HUES48 (cell line): ENCODE measurements at regions not wholly inside any gene's neighbourhood (a gene's known extent, or its start where the extent isn't known, plus 50 kb on each side); places are given as distances from the start of the nearest gene placed in this dataset.
"Not testable (repeated sequence)": the region's sequence is repeated elsewhere in the genome, so short reads cannot be mapped to it uniquely, and the experiment has no call there.

Experiments
- H3K27ac ChIP-seq: one replicate; pipeline ENCODE4 v1.7.0; 2013; ENCODE audit warnings: low read depth, low read length, inconsistent platforms
- H3K27me3 ChIP-seq: 2 replicates; pipeline ENCODE4 v1.6.1; 2013; ENCODE audit warnings: mild to moderate bottlenecking, low read length; ENCODE audit not compliant: control insufficient read depth, insufficient read depth
- H3K36me3 ChIP-seq: 2 replicates; pipeline ENCODE4 v1.6.1; 2013; ENCODE audit warnings: low read length; ENCODE audit not compliant: control insufficient read depth, insufficient read depth
- H3K4me1 ChIP-seq: 2 replicates; pipeline ENCODE4 v1.6.1; 2013; ENCODE audit warnings: mild to moderate bottlenecking, low read length; ENCODE audit not compliant: control insufficient read depth, insufficient read depth
- H3K4me3 ChIP-seq: 2 replicates; pipeline ENCODE4 v1.5.1; 2013; ENCODE audit warnings: mild to moderate bottlenecking, low read depth, low read length
- H3K9ac ChIP-seq: 2 replicates; pipeline ENCODE4 v1.6.1; 2013; ENCODE audit warnings: mild to moderate bottlenecking, low read depth, low read length, moderate library complexity
- H3K9me3 ChIP-seq: 2 replicates; pipeline ENCODE4 v1.6.1; 2013; ENCODE audit warnings: low read length; ENCODE audit not compliant: control insufficient read depth, insufficient read depth

DNA sequence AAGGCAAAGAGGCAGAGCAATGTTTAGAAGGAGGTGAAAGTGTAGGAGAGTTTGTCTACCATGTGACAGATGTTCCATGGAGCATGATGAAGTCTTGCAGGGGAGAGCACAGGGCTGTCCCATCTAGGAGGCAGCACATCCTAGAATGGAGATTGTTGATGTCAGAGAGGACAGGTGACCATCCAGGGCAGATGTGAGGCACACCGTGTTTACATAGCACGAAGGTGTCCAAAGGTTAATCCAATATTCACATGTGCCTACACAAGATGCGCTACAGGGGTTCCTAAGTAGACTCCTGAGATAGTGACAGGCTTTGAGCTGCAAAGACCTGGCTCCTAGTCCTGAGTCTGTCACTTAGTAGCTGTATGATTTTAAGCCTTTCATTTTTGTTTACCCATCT lies 219.3 kb upstream of the SLCO3A1 start:
- Histone ChIP-seq H3K4me3 (no peak overlapping the region), H3K4me1 (peaks cover 3% of the 10 kb centered on the region; the same call in 1 of the 2 replicates), H3K27me3 (no peaks in the 10 kb centered on the region), H3K9ac (no peak overlapping the region), H3K36me3 (no peaks in the 10 kb centered on the region), H3K27ac (no peak overlapping the region), H3K9me3 (no peaks in the 10 kb centered on the region)

GRCh38 chr15:91635080-91635479 lies 218.4 kb upstream of the SLCO3A1 start:
- no peaks in the 10 kb centered on the region for H3K27me3 ChIP-seq
- no peak overlapping the region for H3K9ac ChIP-seq
- peaks cover 2% of the 10 kb centered on the region; the same call in 1 of the 2 replicates for H3K9me3 ChIP-seq
- no peaks in the 10 kb centered on the region for H3K36me3 ChIP-seq
- H3K4me3 ChIP-seq = no peak overlapping the region
- no peak overlapping the region for H3K27ac ChIP-seq
- H3K4me1 ChIP-seq = peaks cover 3% of the 10 kb centered on the region; the same call in 1 of the 2 replicates

DNA sequence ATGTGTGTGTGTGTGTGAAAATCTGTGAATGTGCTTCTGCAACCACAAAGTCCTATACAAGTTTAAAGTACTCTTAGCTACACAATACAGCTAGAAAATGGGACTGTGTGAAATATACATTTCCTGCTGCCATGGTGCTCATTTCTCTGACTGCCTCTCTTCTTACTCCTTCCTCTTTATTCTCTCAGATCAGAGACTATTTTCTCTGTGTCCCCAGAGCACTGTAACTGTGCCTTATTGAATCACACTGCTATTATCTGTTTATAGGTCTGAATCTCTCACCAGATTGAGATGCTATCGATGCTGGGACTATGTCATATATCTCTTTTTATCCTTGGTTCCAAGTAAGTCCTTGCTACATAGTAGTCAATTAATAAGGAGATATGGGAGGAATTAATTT lies 217.9 kb upstream of the SLCO3A1 start:
- Histone ChIP-seq H3K9ac (no peak overlapping the region), H3K4me1 (peaks cover 3% of the 10 kb centered on the region; the same call in 1 of the 2 replicates), H3K36me3 (no peaks in the 10 kb centered on the region), H3K27me3 (no peaks in the 10 kb centered on the region), H3K9me3 (peaks cover 5% of the 10 kb centered on the region; the same call in 1 of the 2 replicates), H3K27ac (no peak overlapping the region), H3K4me3 (no peak overlapping the region)

GRCh38 chr15:91649016-91649415 lies 204.5 kb upstream of the SLCO3A1 start:
- Histone ChIP-seq H3K4me1 (no peaks in the 10 kb centered on the region), H3K27me3 (no peaks in the 10 kb centered on the region), H3K9me3 (no peaks in the 10 kb centered on the region), H3K9ac (no peak overlapping the region), H3K27ac (no peak overlapping the region), H3K4me3 (no peak overlapping the region), H3K36me3 (no peaks in the 10 kb centered on the region)

- no peaks in the 10 kb centered on the region for H3K9me3 ChIP-seq
- no peak overlapping the region for H3K4me3 ChIP-seq
- H3K27me3 ChIP-seq = no peaks in the 10 kb centered on the region
- H3K4me1 ChIP-seq = no peaks in the 10 kb centered on the region
- no peaks in the 10 kb centered on the region for H3K36me3 ChIP-seq
- no peak overlapping the region for H3K27ac ChIP-seq
- H3K9ac ChIP-seq = no peak overlapping the region
Observed at GRCh38 chr15:91649831-91650321, 203.6 kb upstream of the SLCO3A1 start.

DNA sequence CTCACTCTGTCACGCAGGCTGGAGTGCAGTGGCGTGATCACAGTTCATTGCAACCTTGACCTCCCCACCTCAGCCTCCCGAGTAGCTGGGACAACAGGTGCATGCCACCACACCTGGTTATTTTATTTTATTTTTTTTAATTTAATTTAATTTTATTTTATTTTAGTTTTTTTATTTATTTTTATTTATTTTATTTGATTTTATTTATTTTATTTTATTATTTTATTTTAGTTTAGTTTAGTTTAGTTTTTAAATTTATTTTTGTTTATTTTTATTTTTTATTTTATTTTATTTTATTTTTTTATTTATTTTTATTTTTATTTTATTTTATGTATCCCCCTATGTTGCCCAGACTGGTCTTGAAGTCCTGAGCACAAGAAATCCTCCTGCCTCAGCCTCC lies 202.3 kb upstream of the SLCO3A1 start:
- Histone ChIP-seq H3K27ac (no peak overlapping the region), H3K36me3 (no peaks in the 10 kb centered on the region), H3K27me3 (no peaks in the 10 kb centered on the region), H3K4me3 (no peak overlapping the region), H3K9ac (no peak overlapping the region), H3K4me1 (no peaks in the 10 kb centered on the region), H3K9me3 (no peaks in the 10 kb centered on the region)

- Histone ChIP-seq H3K4me1 (no peaks in the 10 kb centered on the region), H3K9me3 (no peaks in the 10 kb centered on the region), H3K36me3 (no peaks in the 10 kb centered on the region), H3K27ac (no peak overlapping the region), H3K9ac (no peak overlapping the region), H3K27me3 (no peaks in the 10 kb centered on the region), H3K4me3 (no peak overlapping the region)
Observed at GRCh38 chr15:91652610-91653207, 200.8 kb upstream of the SLCO3A1 start.

DNA sequence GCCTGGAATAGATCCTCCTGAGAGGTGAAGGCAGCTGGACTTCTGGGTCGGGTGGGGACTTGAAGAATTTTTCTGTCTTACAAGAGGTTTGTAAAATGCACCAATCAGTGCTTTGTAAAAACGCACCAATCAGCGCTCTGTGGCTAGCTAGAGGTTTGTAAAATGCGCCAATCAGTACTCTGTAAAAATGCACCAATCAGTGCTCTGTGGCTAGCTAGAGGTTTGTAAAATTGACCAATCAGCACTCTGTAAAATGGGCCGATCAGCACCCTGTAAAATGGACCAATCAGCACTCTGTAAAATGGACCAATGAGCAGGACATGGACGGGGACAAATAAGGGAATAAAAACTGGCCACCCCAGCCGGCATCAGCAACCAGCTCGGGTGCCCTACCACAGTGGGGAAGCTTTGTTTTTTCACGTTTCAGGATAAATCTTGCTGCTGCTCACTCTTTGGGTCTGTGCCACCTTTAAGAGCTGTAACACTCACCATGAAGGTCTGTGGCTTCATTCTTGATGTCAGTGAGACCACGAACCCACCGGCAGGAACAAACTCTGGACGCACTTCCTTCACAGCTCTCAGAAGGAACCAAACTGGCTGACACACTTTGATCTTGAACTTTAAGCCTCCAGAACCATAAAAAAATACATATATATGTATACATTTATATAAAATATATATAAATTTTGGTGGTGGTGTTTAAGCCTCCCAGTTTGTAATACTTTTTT lies 197.8 kb upstream of the SLCO3A1 start:
- H3K27me3 ChIP-seq = not testable (repeated sequence)

GRCh38 chr15:91660174-91660649 lies 193.3 kb upstream of the SLCO3A1 start:
- no peaks in the 10 kb centered on the region for H3K36me3 ChIP-seq
- no peak overlapping the region for H3K27ac ChIP-seq
- no peaks in the 10 kb centered on the region for H3K4me1 ChIP-seq
- no peaks in the 10 kb centered on the region for H3K9me3 ChIP-seq
- H3K27me3 ChIP-seq = no peaks in the 10 kb centered on the region
- H3K4me3 ChIP-seq = no peak overlapping the region
- H3K9ac ChIP-seq = no peak overlapping the region

More for the DNA sequence above, 197.8 kb upstream of the SLCO3A1 start:
- not testable (repeated sequence) for H3K4me3 ChIP-seq, H3K9ac ChIP-seq, H3K9me3 ChIP-seq, H3K36me3 ChIP-seq, H3K27ac ChIP-seq, H3K4me1 ChIP-seq

GRCh38 chr15:91664224-91664836 lies 189.2 kb upstream of the SLCO3A1 start:
- Histone ChIP-seq H3K4me1 (no peaks in the 10 kb centered on the region), H3K36me3 (no peaks in the 10 kb centered on the region), H3K9me3 (no peaks in the 10 kb centered on the region), H3K27me3 (no peaks in the 10 kb centered on the region), H3K27ac (no peak overlapping the region), H3K4me3 (no peak overlapping the region), H3K9ac (no peak overlapping the region)

DNA sequence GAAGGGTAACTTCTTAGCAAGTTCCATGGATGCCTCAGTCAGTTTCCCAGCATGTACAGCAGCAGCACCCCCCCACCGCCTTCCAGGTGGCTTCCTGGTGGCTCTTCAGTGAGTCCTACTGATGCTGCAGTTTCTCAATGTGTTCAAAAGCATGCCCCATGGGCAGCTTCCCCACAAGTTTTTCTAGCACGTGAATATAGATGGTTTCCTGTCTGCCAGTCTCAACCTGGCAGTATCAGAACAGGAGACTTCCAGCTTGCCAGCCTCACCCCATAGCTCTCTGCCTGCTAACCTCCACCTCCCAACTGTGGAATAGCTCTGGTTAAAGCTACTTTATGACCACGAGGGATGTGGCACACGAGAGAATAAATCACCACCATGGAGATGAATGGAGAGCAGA lies 188.3 kb upstream of the SLCO3A1 start:
- Histone ChIP-seq H3K9ac (no peak overlapping the region), H3K27ac (no peak overlapping the region), H3K9me3 (no peaks in the 10 kb centered on the region), H3K4me1 (no peaks in the 10 kb centered on the region), H3K27me3 (no peaks in the 10 kb centered on the region), H3K36me3 (no peaks in the 10 kb centered on the region), H3K4me3 (no peak overlapping the region)
